Esophagus squamous epithelium (tissue), 5 donors: ENCODE measurements at regions not wholly inside any gene's neighbourhood (a gene's known extent, or its start where the extent isn't known, plus 50 kb on each side); places are given as distances from the start of the nearest gene placed in this dataset.

Experiments used
- DNase-seq: peaks from one replicate; lab custom pipeline; 2025; lab: John Stamatoyannopoulos, UW
- H3K27ac ChIP-seq, 4 donors: fragments of 200-600 bp; sonication (generic); one replicate each; pipeline ENCODE4 v1.5.1; 2016 to 2019; ENCODE audit warnings: mild to moderate bottlenecking in 1 of 4
- H3K27me3 ChIP-seq, 4 donors: fragments of 200-600 bp; sonication (generic); 1 replicate in 3 of 4; 2 replicates in 1 of 4; pipeline versions ENCODE4 v1.5.1 to v1.6.0; 2017 to 2021; ENCODE audit warnings: antibody characterized with exemption in 1 of 4
- H3K36me3 ChIP-seq, 3 donors: fragments of 200-600 bp; sonication (generic); one replicate each; pipeline ENCODE4 v1.5.1; 2016 to 2019
- H3K4me1 ChIP-seq, 3 donors: fragments of 200-600 bp; sonication (generic); one replicate each; pipeline ENCODE4 v1.5.1; 2017 to 2019
- H3K4me3 ChIP-seq, 4 donors: fragments of 200-600 bp; sonication (generic); 1 replicate in 3 of 4; 2 replicates in 1 of 4; pipeline ENCODE4 v1.5.1; 2016 to 2019; ENCODE audit warnings: mild to moderate bottlenecking in 2 of 4, moderate library complexity in 1 of 4
- H3K9me3 ChIP-seq, 3 donors: fragments of 200-600 bp; sonication (generic); one replicate each; pipeline ENCODE4 v1.5.1; 2016 to 2019
- CTCF ChIP-seq, 6 experiments: fragments of 450-650 bp in 4 of 6; fragments of 200-600 bp in 2 of 6; sonication (generic) in 2 of 6; IDR thresholded peaks; one replicate each; pipeline ENCODE4 v1.5.1; 2016 to 2019; ENCODE audit warnings: antibody characterized with exemption in 6 of 6, mild to moderate bottlenecking in 4 of 6, moderate library complexity in 4 of 6
- POLR2A ChIP-seq, 4 donors: fragments of 450-650 bp; IDR thresholded peaks; one replicate each; pipeline ENCODE4 v1.6.1; 2017; ENCODE audit warnings: antibody characterized with exemption in 4 of 4, mild to moderate bottlenecking in 4 of 4, moderate library complexity in 3 of 4
- WGBS, 2 donors: methylation state at CpG; one replicate each; pipeline ENCODE4 v1.1.5; 2018; 5-methylcytosine and 5-hydroxymethylcytosine counted together
- intact Hi-C: fragments of 100-400 bp; cut with DNase I; formaldehyde crosslinking; loops from one replicate; pipeline ENCODE4 v1.15.0; 2022
- donor health status: DM: yes; HTN: yes; CAD: no.

GRCh38 chr6:153958860-153959259, 80.2 kb upstream of the OPRM1 start:
- Histone ChIP-seq H3K4me1 (no peaks in the 10 kb centered on the region), H3K27ac (no peak overlapping the region), H3K36me3 (no peaks in the 10 kb centered on the region), H3K27me3 (no peaks in the 10 kb centered on the region), H3K9me3 (no peaks in the 10 kb centered on the region), H3K4me3 (no peak overlapping the region)
- intact Hi-C loops, result no loop called here
- 29 to 56% methylated on average over 1 of the region's 1 CpG for WGBS, 2 donors
- no peak for DNase-seq
- no peak for TF ChIP-seq CTCF (IDR thresholded peaks at IDR 0.05)
- no peak for TF ChIP-seq POLR2A (IDR thresholded peaks at IDR 0.05)

- Histone ChIP-seq H3K9me3 (no peaks in the 10 kb centered on the region), H3K27me3 (no peaks in the 10 kb centered on the region), H3K4me3 (no peak overlapping the region), H3K27ac (no peak overlapping the region), H3K36me3 (no peaks in the 10 kb centered on the region), H3K4me1 (no peaks in the 10 kb centered on the region)
- TF ChIP-seq CTCF (IDR thresholded peaks at IDR 0.05) (no peak), POLR2A (IDR thresholded peaks at IDR 0.05) (no peak)
- intact Hi-C loops, result no loop called here
- WGBS, 2 donors, result 48 to 56% methylated on average over 4 of the region's 4 CpGs
- no peak for DNase-seq
These were observed 81.6 kb upstream of the OPRM1 start for GRCh38 chr6:153957394-153957793.

GRCh38 chr6:153956808-153957207, 82.2 kb upstream of the OPRM1 start:
- Histone ChIP-seq H3K4me1 (no peaks in the 10 kb centered on the region), H3K4me3 (no peak overlapping the region), H3K9me3 (no peaks in the 10 kb centered on the region), H3K27ac (no peak overlapping the region), H3K36me3 (no peaks in the 10 kb centered on the region), H3K27me3 (no peaks in the 10 kb centered on the region)
- DNase-seq, result no peak
- TF ChIP-seq CTCF (IDR thresholded peaks at IDR 0.05) (no peak), POLR2A (IDR thresholded peaks at IDR 0.05) (no peak)
- intact Hi-C loops, result no loop called here
- 33 to 48% methylated on average over 2 of the region's 2 CpGs for WGBS, 2 donors

- Histone ChIP-seq H3K27ac (no peak overlapping the region), H3K36me3 (no peaks in the 10 kb centered on the region), H3K4me3 (no peak overlapping the region), H3K4me1 (no peaks in the 10 kb centered on the region), H3K9me3 (no peaks in the 10 kb centered on the region), H3K27me3 (no peaks in the 10 kb centered on the region)
- intact Hi-C loops, result no loop called here
- 48 to 59% methylated on average over 4 of the region's 4 CpGs for WGBS, 2 donors
- DNase-seq, result no peak
- TF ChIP-seq CTCF (IDR thresholded peaks at IDR 0.05), result no peak
- TF ChIP-seq POLR2A (IDR thresholded peaks at IDR 0.05), result no peak
These were observed 89.4 kb upstream of the OPRM1 start for GRCh38 chr6:153949616-153950015.

GRCh38 chr6:153947808-153948447, 91.1 kb upstream of the OPRM1 start:
- Histone ChIP-seq H3K36me3 (no peaks in the 10 kb centered on the region), H3K9me3 (no peaks in the 10 kb centered on the region), H3K4me3 (no peak overlapping the region), H3K27ac (no peak overlapping the region), H3K27me3 (no peaks in the 10 kb centered on the region), H3K4me1 (no peaks in the 10 kb centered on the region)
- DNase-seq, result no peak
- WGBS, 2 donors, result 16 to 17% methylated on average over 5 of the region's 5 CpGs
- intact Hi-C loops, result no loop called here
- TF ChIP-seq POLR2A (IDR thresholded peaks at IDR 0.05), result no peak
- peak in 5 of 6 experiments; percentile 17 to 54 (median 47) for TF ChIP-seq CTCF (IDR thresholded peaks at IDR 0.05)
